ENCODE measurements at regions not wholly inside any gene's neighbourhood (a gene's known extent, or its start where the extent isn't known, plus 50 kb on each side); places are given as distances from the start of the nearest gene placed in this dataset.

DNA sequence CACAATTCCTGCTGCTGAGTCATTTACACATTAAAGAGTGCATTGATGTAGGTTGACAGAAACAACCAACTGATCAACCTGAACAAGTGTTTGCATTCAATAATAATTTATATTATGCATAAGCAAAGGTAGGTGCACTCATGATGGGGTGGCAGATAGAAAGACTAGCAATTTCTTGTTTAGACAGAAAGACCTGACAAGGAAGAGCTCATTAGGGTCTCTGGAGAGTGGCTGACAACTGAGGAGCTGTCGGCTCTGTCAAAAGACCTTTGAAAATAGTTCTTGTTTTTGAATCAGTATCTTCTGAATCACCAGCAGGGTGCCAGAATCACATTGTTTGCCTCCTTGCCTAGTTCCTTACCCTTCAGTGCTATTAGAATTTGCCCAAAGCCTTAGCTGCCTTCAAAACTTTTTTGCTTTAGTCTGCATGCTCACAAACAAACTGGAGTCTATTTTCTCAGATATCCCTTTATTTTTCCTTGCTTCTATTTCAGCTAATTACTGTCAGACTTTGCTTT, 234.7 kb downstream of the BTG1 start:
- H3K27me3 ChIP-seq, result no peaks in the 10 kb centered on the region
- no peaks in the 10 kb centered on the region for H3K4me1 ChIP-seq
- TF ChIP-seq POLR2AphosphoS5 (IDR thresholded peaks at IDR 0.05) (no peak), EP300 (IDR thresholded peaks at IDR 0.05; ENCODE audit: low read depth) (no peak), POLR2A (IDR thresholded peaks at IDR 0.05) (no peak)
- TF ChIP-seq, protein P1, sequence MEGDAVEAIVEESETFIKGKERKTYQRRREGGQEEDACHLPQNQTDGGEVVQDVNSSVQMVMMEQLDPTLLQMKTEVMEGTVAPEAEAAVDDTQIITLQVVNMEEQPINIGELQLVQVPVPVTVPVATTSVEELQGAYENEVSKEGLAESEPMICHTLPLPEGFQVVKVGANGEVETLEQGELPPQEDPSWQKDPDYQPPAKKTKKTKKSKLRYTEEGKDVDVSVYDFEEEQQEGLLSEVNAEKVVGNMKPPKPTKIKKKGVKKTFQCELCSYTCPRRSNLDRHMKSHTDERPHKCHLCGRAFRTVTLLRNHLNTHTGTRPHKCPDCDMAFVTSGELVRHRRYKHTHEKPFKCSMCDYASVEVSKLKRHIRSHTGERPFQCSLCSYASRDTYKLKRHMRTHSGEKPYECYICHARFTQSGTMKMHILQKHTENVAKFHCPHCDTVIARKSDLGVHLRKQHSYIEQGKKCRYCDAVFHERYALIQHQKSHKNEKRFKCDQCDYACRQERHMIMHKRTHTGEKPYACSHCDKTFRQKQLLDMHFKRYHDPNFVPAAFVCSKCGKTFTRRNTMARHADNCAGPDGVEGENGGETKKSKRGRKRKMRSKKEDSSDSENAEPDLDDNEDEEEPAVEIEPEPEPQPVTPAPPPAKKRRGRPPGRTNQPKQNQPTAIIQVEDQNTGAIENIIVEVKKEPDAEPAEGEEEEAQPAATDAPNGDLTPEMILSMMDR (IDR thresholded peaks at IDR 0.05), result no peak
- intact Hi-C loops (cut with DNase I; ENCODE audit: low total_unique reads) (no loop called here), in situ Hi-C loops (cut with MboI; ENCODE audit: low pct_ligation_motif_present in 1 of 4, low pct_unique_long_range_greater_than_20kb in 1 of 4, low sequenced_read_pairs in 3 of 4) (no loop called here)
- H3K9me3 ChIP-seq, result no peaks in the 10 kb centered on the region
- no peak overlapping the region for H3K27ac ChIP-seq
- H3K4me3 ChIP-seq, result no peak overlapping the region
- 78% methylated on average over 1 of the region's 1 CpG; no CpG with 5 or more reads in 1 of the 2 donors for WGBS, 2 donors (ENCODE audit: low coverage in 1 of 2)
- no peak for DNase-seq
- no peaks in the 10 kb centered on the region for H3K36me3 ChIP-seq

DNA sequence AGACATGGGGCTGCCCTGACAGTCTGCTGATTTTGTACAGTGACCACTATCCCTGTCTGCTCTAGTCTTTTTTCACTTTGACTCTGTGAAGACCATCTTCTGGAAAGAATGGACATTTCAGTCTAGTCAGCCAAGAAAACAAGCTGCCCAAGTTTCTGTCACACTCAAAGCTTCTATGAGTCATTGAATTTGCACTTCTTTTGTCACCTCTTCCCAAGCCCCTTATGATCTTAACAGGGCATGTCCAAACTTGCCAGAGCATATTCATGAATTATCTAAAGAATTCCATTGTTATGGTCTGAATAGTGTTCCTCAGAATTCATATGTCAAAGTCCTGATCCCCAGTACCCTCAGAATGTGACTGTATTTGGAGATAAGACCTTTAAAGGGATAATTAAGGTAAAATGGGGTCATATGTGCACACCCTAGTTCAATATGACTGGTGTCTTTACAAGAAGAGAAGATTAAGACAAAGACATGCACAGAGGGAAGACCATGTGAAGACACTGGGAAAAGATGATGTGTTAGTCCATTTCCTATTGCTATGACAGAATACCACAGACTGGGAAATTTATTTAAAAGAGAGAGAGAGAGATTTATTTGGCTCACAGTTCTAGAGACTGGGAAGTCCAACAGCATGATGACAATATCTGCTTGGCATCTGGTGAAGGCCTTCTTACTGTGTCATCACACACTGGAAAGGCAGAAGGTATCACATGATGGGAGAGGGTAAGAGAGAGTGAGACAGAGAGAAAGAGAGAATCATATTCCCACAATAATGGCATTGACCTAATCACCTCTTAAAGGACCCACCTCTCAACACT, 242.6 kb downstream of the BTG1 start:
- no peak for DNase-seq
- in situ Hi-C loops (cut with MboI; ENCODE audit: low pct_ligation_motif_present in 1 of 4, low pct_unique_long_range_greater_than_20kb in 1 of 4, low sequenced_read_pairs in 3 of 4), result no loop called here

DNA sequence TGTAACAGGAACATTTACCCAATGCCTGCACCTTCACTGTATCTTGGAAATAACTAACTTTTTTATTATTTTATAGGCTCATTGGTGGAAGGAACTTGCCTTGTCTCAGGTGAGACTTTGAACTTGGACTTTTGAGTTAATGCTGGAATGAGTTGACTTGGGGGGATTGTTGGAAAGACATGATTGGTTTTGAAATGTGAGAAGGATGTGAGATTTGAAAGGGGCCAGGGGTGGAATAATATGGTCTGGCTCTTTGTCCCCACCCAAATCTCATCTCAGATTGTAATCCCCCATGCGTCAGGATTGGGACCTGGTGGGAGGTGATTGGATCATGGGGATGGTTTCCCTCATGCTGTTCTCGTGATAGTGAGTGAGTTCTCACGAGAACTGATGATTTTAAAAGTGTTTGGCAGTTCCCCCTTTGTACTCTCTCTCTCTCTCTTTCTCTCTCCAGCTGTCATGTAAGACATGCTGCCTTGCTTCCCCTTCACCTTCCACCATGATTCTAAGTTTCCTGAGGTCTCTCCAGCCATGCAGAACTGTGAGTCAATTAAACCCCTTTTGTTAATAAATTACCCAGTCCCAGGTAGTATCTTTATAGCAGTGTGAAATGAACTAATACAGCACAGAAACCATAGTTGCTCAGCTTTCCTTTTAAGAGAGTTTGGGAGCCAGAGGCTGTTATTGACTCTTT, 244.1 kb downstream of the BTG1 start:
- TF ChIP-seq, protein P1 (IDR thresholded peaks at IDR 0.05), result no peak
- TF ChIP-seq POLR2A (IDR thresholded peaks at IDR 0.05), result no peak
- no peak for TF ChIP-seq POLR2AphosphoS5 (IDR thresholded peaks at IDR 0.05)
- TF ChIP-seq EP300 (IDR thresholded peaks at IDR 0.05; ENCODE audit: low read depth), result no peak
- intact Hi-C loops (cut with DNase I; ENCODE audit: low total_unique reads) (no loop called here), in situ Hi-C loops (cut with MboI; ENCODE audit: low pct_ligation_motif_present in 1 of 4, low pct_unique_long_range_greater_than_20kb in 1 of 4, low sequenced_read_pairs in 3 of 4) (no loop called here)
- no peak overlapping the region for H3K27ac ChIP-seq
- H3K4me3 ChIP-seq, result no peak overlapping the region
- no peaks in the 10 kb centered on the region for H3K36me3 ChIP-seq
- WGBS, 2 donors (ENCODE audit: low coverage in 1 of 2), result 93% methylated on average over 3 of the region's 3 CpGs; no CpG with 5 or more reads in 1 of the 2 donors
- no peaks in the 10 kb centered on the region for H3K27me3 ChIP-seq
- H3K9me3 ChIP-seq, result no peaks in the 10 kb centered on the region
- DNase-seq, result no peak
- H3K4me1 ChIP-seq, result peaks cover 0 to 5% (median 1%) of the 10 kb centered on the region in 4 donors

More for the DNA sequence above, 242.6 kb downstream of the BTG1 start:
- Histone ChIP-seq H3K4me3 (no peak overlapping the region), H3K27me3 (no peaks in the 10 kb centered on the region), H3K27ac (no peak overlapping the region), H3K4me1 (peaks cover 0 to 5% (median 1%) of the 10 kb centered on the region in 4 donors), H3K9me3 (no peaks in the 10 kb centered on the region), H3K36me3 (no peaks in the 10 kb centered on the region)
- intact Hi-C loops (cut with DNase I; ENCODE audit: low total_unique reads), result no loop called here
- TF ChIP-seq, protein P1 (IDR thresholded peaks at IDR 0.05), result no peak
- no peak for TF ChIP-seq POLR2A (IDR thresholded peaks at IDR 0.05)
- TF ChIP-seq POLR2AphosphoS5 (IDR thresholded peaks at IDR 0.05), result no peak
- no peak for TF ChIP-seq EP300 (IDR thresholded peaks at IDR 0.05; ENCODE audit: low read depth)

DNA sequence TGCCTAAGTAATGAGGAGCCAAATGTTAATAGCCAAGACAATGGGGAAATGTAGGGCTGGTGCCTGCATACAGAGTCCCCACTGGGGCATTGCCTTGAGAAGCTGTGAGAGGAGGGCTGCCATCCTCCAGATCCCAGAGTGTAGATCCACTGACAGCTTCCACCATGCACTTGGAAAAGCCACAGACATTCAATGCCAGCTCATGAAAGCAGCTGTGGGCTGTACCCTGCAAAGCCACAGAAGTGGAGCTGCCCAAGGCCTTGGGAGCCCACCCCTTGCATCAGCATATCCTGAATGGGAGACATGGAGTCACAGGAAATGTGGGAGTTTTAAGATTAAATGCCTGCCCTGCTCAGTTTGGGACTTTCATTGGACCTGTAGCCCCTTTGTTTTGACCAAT, 244.7 kb downstream of the BTG1 start:
- Histone ChIP-seq H3K4me1 (peaks cover 0 to 5% (median 1%) of the 10 kb centered on the region in 4 donors), H3K27ac (no peak overlapping the region), H3K36me3 (no peaks in the 10 kb centered on the region), H3K4me3 (no peak overlapping the region), H3K27me3 (no peaks in the 10 kb centered on the region), H3K9me3 (no peaks in the 10 kb centered on the region)
- no peak for DNase-seq
- no peak for TF ChIP-seq EP300 (IDR thresholded peaks at IDR 0.05; ENCODE audit: low read depth)
- TF ChIP-seq, protein P1 (IDR thresholded peaks at IDR 0.05), result no peak
- no peak for TF ChIP-seq POLR2AphosphoS5 (IDR thresholded peaks at IDR 0.05)
- no peak for TF ChIP-seq POLR2A (IDR thresholded peaks at IDR 0.05)
- in situ Hi-C loops (cut with MboI; ENCODE audit: low pct_ligation_motif_present in 1 of 4, low pct_unique_long_range_greater_than_20kb in 1 of 4, low sequenced_read_pairs in 3 of 4), result no loop called here
- intact Hi-C loops (cut with DNase I; ENCODE audit: low total_unique reads), result no loop called here
